Astrocyte of the hippocampus (primary cell): ENCODE measurements at regions not wholly inside any gene's neighbourhood (a gene's known extent, or its start where the extent isn't known, plus 50 kb on each side); places are given as distances from the start of the nearest gene placed in this dataset.
A peak's percentile ranks its signal among the peaks of the same experiment; 100 is the strongest.

Experiments
- DNase-seq: peaks from one replicate; pipeline ENCODE4 v3.0.0; 2011; ENCODE audit warnings: low read depth, low spot score

DNA sequence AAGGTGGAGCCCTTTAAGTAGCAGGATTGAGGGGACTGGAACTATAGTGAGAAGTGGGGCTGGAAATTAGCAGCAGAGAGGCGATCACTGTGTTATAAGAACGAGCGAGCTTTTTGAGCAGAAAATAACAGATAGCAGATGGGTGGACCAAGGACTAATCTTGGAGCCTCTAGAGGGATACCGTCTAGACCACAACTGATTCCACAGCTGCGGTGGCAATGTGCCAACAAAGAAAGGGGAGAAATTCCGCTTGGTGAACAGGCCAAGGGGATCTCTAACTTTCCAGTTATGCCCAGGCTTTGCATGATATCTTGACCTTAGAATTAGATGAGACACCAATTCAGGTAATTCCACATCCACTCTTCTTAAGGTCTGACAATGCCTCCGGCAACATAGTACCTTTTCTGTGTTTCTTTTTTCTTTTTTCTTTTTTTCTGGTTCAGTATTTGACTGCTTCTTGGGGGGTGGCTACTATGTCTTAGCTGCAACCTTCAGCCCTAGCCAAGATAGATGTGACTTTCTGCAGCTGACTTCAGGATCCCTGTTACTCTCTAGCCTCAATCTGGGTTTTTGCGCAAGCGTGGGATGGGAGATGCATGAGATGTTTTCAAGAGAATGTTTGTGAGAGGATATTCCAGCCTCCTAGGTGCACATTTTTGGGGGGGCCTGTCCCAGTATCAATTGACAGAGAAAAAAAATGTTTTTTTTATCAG is 143.4 kb upstream of the CPSF6 start:
- DNase-seq = no peak

DNA sequence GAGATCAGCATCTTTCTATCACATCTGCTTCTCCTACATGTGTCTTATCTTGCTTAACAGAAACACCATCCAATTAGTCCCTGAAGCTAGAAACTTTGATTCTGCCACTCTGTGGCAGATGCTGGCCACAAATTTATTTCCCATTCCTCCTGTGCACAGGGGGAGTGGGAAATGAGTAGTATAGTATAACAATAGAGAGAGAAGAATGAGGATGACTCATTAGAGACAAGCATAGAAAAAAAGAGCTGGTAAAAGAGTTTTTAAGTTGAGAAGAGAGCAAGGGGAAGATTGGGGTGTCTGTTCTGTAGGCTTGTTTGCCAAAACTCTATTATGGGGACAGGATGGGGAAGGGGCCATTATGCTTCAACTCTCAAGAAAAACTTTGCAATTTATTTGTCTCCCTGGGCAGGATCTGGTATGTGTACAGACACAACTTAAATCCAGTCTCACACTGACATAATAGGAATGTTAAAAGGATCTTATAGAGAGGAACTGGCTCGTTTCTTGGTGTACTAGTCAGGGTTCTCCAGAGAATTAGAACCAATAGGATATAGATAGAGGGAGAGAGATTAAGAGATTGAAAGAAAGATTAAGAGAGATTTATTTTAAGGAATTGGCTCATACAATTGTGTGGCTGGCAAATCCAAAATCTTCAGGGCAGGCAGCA is 142.6 kb upstream of the CPSF6 start:
- DNase-seq = peak; percentile 67

DNA sequence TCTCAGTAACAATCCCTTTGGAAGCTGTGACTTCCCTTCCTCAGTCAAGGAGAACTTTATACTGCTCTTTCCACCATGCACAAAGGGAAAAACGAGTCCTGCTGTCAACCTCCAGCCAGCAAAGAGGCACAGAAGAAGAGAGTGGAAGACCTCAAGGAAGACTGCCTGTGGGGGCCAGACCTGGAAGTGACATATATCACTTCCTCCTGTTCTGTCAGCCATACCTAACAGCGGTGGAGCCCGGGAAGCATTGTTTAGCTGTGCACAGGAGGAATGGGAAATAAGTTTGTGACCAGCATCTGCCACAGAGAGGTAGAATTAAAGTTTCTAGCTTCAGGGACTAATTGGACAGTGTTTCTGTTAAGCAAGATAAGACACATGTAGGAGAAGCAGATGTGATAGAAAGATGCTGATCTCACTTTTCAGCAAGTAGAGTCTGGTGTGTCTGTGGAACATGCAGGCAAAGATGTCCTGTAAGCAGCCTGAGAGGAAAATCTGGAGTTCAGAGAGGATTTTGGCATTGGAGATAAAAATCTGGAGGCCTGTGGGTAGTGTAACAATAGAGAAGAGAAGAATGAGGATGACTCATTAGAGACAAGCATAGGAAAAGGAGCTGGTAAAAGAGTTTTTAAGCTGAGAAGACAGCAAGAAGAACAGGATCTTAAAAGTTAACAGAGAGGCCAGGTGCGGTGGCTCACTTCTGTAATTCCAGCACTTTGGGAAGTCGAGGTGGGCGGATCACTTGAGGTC is 141.6 kb upstream of the CPSF6 start:
- peak; percentile 59 for DNase-seq

DNA sequence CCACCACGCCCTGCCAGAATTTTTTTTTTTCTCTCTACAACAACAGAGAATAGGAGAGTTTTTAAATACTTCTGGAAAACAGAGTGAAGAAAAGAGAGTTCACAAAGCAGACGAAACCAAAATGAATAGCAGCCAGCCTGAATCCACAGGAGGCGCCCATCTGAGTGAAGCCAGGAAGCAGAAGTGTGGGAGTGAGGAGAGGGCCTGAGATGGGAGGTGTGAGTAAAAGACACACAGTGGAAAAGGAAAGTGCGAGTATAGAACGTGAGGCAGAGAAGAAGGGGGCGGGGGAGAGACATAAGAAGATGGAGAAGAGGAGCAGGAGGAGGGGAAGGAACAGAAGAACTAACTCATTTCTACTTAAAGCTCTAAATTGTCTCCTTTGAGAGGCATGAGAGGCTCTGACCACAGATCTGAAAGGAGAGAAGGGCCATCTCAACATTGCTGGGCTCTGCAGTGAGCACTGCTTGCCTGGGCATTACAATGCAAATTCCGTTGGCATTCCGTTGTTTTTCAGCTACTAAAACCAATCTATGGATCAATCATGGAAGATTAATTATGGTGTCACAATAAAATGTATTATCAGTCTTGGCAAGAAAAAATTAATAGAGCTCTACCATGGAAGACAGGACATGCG is 140.1 kb upstream of the CPSF6 start:
- no peak for DNase-seq

DNA sequence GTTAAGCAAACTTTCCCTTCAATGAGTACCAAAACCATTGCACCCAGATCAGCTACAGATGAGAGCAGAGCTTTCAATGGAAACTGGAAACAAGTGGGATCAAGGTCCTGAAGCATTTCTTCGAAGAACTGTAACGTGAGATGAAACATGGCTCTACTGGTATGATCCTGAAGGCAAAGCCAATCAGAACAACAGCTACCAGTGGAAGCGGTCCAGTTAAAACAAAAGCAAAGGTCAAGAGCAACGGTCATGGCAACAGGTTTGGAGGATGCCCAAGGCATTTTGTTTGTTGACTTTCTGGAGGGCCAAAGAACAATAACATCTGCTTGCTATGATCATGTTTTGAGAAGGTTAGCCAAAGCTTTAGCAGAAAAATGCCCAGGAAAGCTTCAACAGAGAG is 137.9 kb upstream of the CPSF6 start:
- DNase-seq = peak; percentile 26

DNA sequence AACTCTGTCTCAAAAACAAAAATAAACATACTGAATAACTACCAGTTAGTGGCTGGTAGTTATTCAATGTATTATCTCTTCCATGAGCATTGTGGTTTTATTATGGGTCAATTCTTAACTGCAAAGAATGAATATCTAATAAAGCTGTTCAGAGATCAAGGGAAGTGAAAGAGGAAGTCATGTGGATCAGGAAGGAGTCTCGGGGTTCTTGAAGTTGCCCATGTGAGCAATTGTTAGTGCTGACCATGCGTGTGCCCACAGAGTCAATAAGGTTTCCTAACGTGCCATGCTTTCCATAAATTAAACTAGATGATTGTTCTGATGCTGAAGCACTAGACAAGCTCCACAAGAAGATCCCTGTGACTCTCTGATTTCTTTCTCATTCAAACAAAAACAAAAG is 136.5 kb upstream of the CPSF6 start:
- no peak for DNase-seq

DNA sequence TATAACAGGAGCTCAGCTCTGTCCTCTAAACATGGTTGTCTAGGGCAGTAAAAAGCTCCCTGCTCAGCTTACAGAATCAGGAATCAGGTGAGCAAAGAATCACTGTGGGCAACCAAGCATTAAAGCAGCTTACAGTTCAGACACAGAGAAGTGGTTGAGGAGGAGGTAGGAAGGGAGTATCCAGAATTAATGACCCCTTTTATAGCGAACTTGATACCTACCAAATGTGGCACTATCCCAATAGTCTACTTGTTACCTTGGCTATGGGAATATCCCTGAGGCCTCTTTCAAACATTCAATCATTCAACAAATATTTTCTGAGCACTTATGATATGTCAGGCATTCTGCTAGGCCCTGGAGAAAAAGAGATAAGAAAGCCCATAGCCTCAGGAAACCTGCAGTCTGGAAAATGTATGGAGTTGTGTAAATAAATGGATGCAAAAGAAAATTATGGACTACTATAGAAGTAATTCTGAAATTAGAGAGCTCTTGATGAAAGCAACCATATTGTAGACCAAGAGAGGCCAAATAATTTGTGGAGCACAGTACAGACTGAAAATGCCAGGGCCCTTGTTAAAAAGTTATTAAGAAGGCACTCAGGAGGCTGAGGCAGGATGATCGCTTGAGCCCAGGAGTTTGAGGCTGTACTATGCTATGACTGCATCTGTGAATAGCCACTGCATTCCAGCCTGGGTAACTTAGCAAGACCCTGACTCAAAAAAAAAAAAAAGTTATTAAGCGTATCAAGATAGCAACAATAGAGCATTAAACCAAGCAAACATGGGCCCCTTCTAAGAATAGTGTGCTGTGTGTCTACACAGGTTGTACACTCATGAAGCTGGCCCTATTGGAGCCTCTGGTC is 134.0 kb upstream of the CPSF6 start:
- no peak for DNase-seq

DNA sequence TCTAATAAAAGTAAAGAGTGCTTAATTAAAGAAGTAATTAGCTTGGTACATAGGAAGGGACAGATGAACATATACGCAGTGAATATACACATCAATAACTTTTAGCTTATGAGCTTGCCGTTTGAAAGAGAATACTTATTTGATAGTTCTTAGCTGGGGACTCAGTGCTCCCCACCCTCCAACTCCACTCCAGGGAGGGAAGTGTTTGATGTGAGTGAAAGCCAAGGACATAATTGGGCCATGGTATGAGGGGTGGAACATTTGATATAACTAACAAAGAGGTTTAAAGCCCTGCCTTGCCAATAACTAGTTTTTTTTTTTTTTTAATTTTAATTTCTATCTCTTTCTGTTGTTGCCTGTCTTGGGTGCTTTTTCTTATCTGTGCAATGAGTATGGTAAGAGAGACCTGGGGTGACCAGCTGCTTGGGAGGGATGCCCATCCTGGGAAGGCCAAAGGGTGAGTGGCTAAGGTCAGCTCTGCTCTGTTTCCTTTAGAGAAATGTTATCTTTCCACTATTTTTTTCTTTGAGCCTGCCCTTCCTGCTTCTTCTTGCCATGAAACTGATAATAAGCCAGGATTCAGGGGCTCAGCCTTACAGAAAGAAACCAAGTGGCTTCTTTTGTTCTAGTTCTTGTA is 132.8 kb upstream of the CPSF6 start:
- no peak for DNase-seq

DNA sequence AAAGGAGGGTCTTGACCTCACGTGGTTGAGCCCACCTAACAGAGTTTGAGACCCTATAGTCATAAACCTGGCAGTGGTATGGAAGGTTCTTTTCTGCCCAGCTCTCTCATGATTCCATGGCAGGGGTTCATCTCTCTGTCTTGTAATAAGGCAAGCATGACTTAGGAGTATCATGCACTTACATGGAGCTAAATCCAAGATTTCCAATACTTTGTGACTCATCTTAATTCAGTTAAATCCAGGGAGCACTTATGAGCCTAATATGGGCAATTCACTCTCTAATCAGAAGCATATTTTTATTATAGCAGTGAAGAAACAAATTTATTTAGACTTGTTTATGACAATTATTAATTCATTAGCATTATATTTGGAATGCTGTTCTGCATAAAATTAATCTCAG is 131.8 kb upstream of the CPSF6 start:
- no peak for DNase-seq

DNA sequence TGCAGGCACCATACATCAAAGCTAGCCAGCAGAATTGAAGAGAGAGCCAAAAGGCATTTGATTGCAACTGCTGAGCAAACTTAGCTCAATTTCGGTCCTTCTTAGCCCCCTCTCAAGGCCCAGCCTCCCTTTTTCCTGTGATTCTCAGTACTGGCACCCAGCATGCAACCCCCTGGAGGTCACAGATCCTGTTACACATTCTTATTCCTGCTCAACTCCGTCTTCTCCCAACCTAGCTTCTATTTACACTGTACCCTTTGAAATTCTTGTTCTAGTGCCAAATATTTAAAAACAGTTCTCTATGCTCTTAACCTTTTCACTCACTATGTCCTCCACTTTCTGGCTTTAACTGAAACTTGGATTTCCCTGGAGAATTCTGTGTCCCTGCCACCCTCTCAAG is 131.3 kb upstream of the CPSF6 start:
- DNase-seq = peak; percentile 67

DNA sequence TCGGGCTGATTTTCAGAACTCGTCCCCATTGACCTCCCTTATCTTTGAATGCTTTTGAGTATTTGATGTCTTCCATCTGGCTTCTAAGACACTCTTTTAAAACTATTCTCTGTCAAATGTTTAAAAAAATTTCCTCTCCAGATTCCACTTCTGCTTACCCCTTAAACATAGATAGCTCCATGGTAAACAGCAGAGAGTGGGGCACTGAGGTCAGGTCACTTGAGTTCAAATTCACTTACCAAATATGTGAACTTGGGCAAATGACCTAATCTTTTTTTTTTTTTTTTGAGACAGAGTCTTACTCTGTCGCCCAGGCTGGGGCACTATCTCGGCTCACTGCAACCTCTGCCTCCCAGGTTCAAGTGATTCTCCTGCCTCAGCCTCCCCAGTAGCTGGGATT is 126.8 kb upstream of the CPSF6 start:
- no peak for DNase-seq

DNA sequence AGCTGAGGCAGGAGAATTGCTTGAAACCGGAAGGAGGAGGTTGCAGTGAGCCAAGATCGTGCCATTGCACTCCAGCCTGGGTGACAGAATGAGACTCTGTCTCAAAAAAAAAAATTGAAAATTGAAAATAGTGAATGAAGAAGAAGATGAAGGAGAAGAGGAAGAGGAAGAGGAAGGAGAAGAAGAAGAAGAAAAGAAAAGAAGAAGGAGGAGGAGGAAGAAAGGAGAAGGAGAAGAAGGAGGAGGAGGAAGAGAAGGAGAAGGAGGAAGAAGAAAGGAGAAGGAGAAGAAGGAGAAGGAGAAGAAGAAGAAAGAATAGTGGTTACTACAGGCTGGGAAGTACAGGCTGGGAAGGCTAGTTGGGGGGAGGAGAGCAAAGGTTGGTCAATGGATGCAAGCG is 124.3 kb upstream of the CPSF6 start:
- no peak for DNase-seq

DNA sequence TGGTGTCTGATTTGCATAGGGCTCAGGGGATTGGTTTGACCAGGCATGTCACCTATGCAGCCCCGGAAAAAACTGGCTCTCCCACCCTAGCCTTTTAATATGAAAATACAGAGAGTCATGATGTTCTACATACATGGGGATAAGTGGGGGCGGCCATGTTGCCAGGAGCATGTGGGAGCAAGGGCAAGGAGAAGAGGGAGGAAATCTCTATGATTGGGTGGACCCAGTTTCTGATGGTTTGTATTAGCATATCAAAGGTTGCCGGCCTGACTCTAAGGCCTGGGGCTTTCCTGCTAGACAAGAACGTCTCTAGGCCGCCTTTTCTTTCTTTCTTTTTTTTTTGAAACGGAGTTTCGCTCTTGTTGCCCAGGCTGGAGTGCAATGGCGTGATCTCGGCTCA is 123.4 kb upstream of the CPSF6 start:
- no peak for DNase-seq

DNA sequence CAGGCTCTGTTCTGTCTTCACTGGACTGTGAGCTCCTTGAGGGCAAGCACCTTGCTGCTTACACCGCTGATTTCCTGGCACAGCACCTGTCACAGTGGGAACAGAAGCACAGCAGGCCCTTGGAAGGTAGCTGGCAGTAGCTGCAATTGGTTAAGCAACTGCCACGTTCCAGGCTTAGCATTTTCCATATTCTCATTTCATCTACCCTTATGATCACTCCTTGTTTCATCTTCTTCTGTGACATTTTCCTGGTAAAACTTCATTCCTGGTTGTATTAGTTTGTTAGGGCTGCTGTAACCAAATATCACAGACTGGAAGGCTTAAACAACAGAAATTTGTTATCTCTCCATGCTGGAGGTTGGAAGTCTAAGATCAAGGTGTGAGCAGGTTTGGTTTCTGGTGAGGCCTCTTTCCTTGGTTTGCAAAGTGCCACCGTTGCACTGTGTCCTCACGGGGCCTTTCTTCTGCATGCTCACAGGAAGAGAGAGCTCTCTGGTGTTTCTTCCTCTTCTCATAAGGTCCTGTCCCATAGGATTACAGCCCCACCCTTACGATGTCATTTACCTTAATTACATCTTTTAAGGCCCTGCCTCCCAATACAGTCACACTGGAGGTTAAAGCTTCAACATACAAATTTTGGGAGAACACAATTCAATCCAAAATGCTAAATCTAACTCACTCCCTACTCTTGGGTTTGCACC is 121.7 kb upstream of the CPSF6 start:
- DNase-seq = no peak

DNA sequence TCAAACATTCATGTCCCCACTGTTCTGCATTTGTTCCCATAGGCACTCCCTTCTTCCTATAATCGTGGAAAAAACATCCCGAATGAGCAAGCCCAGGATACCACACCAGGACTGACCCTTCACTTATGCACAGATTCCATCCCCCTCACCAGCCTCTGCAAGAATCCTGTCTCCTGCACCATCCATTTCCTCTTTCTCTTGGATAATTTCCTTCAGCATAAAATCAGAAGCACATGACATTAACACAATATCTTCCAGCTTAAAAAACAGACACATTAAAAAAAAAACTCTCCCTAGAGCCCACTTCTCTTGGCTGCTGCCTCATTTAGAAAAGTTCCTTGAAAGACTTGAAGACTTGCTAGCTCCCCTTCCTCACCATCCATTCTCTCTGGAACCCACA is 120.9 kb upstream of the CPSF6 start:
- no peak for DNase-seq

DNA sequence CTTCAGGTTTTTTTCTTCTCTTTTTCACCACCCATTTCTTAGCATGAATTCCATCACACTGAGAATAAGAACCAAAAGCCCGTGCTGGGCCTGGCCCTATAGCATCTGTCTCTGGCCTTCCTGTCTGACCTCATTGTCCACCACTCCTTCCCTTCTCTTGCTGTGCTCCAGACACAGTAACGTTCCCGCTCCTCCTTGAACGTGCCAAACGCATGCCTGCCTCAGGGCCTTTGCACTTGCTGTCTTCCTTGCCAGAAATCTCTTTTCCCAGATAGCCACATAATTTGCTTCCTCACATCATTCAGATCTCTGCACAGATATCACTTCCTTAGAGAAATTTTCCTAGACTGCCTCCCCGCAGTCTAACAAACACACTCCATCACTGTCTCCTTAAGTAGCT is 119.6 kb upstream of the CPSF6 start:
- no peak for DNase-seq

DNA sequence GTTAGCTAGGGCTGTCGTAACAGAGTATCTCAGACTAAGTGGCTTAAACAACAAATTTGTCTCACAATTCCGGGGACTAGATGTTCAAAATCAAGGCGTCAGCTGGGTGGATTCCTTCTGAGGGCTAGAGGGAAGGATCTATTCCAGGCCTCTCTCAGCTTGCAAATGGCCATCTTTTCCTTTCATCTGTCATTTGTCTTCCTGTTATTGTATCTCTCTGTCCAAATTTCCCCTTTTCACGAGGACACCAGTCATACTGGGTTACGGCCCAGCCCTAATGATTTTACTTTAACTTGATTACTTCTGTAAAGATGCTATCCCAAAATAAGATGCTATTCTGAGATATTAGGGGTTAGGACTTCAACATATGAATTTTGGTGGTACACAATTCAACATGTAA is 119.0 kb upstream of the CPSF6 start:
- no peak for DNase-seq

DNA sequence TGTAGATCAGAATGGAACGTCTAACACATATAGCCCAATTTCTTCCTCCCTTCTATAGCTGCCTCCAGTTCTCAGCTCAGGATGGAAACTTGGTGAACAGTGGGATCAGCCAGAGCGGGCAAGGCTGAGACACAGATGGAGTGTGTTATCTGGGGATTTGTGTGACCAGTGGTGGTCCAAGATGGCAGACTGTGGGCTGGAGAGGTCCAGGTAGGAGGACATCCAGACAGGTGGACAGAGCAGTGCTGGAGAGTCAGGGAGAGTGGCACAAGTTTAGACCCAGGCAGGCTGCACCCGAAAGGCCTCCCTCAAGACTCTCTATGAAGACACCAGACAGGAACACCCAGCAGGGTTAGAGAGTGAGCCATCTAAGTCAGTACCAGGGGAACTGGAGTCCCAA is 116.1 kb upstream of the CPSF6 start:
- no peak for DNase-seq

DNA sequence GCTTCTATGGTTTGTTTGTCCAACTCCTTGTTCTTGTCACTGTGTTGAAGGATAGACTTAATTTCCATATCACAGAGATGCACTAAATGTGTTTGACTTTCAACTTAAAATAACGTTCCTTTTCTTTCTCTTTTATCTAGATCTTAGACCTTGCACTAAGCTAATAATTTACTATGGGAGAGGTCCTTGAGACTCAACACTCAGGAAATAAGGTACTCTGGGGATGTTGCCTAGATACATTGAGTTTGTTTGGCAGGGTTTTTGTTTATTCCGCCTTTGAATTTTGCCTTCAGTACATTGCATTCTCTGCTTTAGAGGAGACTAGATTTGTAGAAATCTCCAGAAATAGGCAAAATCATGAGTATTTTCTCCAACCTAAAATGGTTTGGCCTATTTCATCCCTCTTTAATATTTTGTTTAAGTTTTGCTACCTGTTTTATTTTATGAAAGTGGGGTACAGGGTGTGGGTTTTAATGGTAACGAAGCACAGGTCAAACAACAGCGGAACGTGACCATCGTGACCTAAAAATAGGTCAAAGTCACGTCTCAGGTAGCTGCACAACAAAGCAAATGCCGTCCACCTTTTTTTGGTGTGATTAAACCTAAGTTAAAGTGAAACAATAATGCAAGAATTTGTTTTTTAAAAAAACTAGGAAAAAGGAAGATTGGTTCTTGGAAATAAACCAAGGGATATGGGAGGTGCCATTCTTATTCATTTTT is 115.3 kb upstream of the CPSF6 start:
- DNase-seq = peak; percentile 34

DNA sequence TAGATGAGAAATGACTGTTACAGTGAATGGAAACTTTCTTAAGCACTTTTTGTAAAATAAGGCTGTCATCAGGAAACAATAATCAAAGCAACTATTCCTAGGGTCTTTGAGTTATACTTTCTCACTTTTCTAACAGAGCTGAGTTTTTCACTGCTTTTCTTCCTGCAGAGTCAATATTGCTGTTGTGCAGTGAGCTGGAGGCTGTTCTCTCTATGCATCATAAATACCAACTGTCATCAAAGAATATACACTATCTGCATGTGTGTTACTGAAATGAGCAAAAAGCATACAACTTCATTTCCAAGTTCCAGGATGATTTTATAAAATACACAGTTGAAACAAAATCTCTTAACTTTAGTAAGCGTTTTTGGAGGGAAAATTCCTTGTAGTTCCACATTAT is 110.4 kb upstream of the CPSF6 start:
- DNase-seq = no peak
